Kidney (tissue), 13 donors: ENCODE measurements at regions not wholly inside any gene's neighbourhood (a gene's known extent, or its start where the extent isn't known, plus 50 kb on each side); places are given as distances from the start of the nearest gene placed in this dataset.

Experiments
- DNase-seq, 5 donors: peaks; one replicate each; pipeline ENCODE4 v3.0.0-alpha.2; 2013 to 2020
- FAIRE-seq: peaks from 2 replicates; lab custom pipeline; 2012; peaks lifted over from hg19 to GRCh38; lab: Jason Lieb, UNC
- H3K27ac ChIP-seq, 2 donors: one replicate each; pipeline ENCODE4 v1.7.0; 2013; ENCODE audit warnings: low read depth in 2 of 2, low read length in 2 of 2, inconsistent platforms in 1 of 2
- H3K27me3 ChIP-seq: one replicate; pipeline ENCODE4 v1.7.1; 2013; ENCODE audit warnings: low read length, inconsistent platforms; ENCODE audit not compliant: control insufficient read depth, insufficient read depth
- H3K36me3 ChIP-seq, 3 donors: one replicate each; pipeline versions ENCODE4 v1.7.0 to v1.7.1; 2013; ENCODE audit warnings: low read length in 3 of 3, control low read depth in 1 of 3, inconsistent platforms in 1 of 3; ENCODE audit not compliant: insufficient read depth in 3 of 3, control insufficient read depth in 2 of 3
- H3K4me1 ChIP-seq, 3 donors: one replicate each; pipeline versions ENCODE4 v1.7.0 to v1.7.1; 2013; ENCODE audit warnings: low read length in 3 of 3, inconsistent platforms in 1 of 3, low read depth in 1 of 3; ENCODE audit not compliant: control insufficient read depth in 2 of 3, insufficient read depth in 2 of 3
- H3K4me3 ChIP-seq, 3 donors: one replicate each; pipeline versions ENCODE4 v1.7.0 to v1.8.1; 2013; ENCODE audit warnings: low read length in 3 of 3, control low read depth in 1 of 3, inconsistent platforms in 1 of 3
- H3K9ac ChIP-seq, 3 donors: one replicate each; pipeline versions ENCODE4 v1.7.0 to v1.7.1; 2013; ENCODE audit warnings: low read length in 3 of 3, control low read depth in 1 of 3, inconsistent platforms in 1 of 3
- H3K9me3 ChIP-seq, 3 donors: one replicate each; pipeline versions ENCODE4 v1.7.0 to v1.7.1; 2013; ENCODE audit warnings: low read length in 3 of 3, control low read depth in 1 of 3, inconsistent platforms in 1 of 3; ENCODE audit not compliant: control insufficient read depth in 2 of 3, insufficient read depth in 1 of 3
- CTCF ChIP-seq: IDR thresholded peaks from 3 replicates; pipeline ENCODE4 v1.5.1; 2012; ENCODE audit warnings: mild to moderate bottlenecking, moderate library complexity, borderline replicate concordance; ENCODE audit not compliant: insufficient read depth; ENCODE audit errors: extremely low read depth
- intact Hi-C: fragments of 100-400 bp; cut with DNase I; formaldehyde crosslinking; loops from one replicate; pipeline ENCODE4 v1.11.1; 2022
- donor health status: control.
- donor health status: control.
- donor health status: control.
- donor health status: control.
- donor health status: control.
- donor health status: DM: yes; HTN: yes; CAD: no.
- donor health status: Normal renal cell carcinoma (clear cell type).

GRCh38 chr7:91326516-91327199 is 62.4 kb downstream of the FZD1 start:
- Histone ChIP-seq H3K27ac (no peak overlapping the region), H3K9ac (no peak overlapping the region), H3K4me1 (no peaks in the 10 kb centered on the region), H3K4me3 (no peak overlapping the region), H3K36me3 (no peaks in the 10 kb centered on the region), H3K9me3 (no peaks in the 10 kb centered on the region), H3K27me3 (no peaks in the 10 kb centered on the region)
- FAIRE-seq (no peak), DNase-seq (no peak)
- intact Hi-C loops = no loop called here
- no peak for TF ChIP-seq CTCF

GRCh38 chr7:91327346-91327745 is 63.1 kb downstream of the FZD1 start:
- Histone ChIP-seq H3K27me3 (no peaks in the 10 kb centered on the region), H3K9me3 (no peaks in the 10 kb centered on the region), H3K4me3 (no peak overlapping the region), H3K36me3 (no peaks in the 10 kb centered on the region), H3K4me1 (no peaks in the 10 kb centered on the region), H3K27ac (no peak overlapping the region), H3K9ac (no peak overlapping the region)
- FAIRE-seq (no peak), DNase-seq (no peak)
- intact Hi-C loops = no loop called here
- no peak for TF ChIP-seq CTCF

- no peaks in the 10 kb centered on the region for H3K4me1 ChIP-seq
- no peak for DNase-seq
- no peak for TF ChIP-seq CTCF
- H3K4me3 ChIP-seq = no peak overlapping the region
- no peak overlapping the region for H3K27ac ChIP-seq
- intact Hi-C loops = no loop called here
- no peak overlapping the region for H3K9ac ChIP-seq
- H3K36me3 ChIP-seq = no peaks in the 10 kb centered on the region
- no peaks in the 10 kb centered on the region for H3K27me3 ChIP-seq
- FAIRE-seq = no peak
- no peaks in the 10 kb centered on the region for H3K9me3 ChIP-seq
Measured at GRCh38 chr7:91329571-91329970, 65.3 kb downstream of the FZD1 start.
